ENCODE measurements at regions not wholly inside any gene's neighbourhood (a gene's known extent, or its start where the extent isn't known, plus 50 kb on each side); places are given as distances from the start of the nearest gene placed in this dataset.

DNA sequence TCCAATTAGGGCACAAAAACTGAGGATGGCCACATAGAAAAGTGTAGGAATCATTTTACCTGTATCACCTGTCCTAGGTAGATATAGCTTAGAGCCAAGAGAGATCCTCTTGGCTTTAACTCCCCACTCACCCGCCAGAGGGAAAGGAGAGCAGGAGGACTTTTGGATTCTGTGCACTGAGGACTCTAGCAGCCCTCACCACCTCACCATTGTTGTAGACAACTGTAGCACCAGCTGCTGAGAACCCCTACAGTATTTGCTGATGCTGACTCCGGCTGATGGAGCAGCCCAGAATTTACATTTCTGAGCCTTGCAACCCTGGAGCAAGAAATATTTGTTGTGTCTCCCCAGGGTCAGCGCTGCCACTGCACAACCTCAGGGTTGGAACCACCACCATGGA, 2044.4 kb downstream of the OLFM4 start:
- H4K20me1 ChIP-seq (ENCODE audit: control insufficient read depth, extremely low read depth, insufficient read depth, low read length) = no peaks in the 10 kb centered on the region

GRCh38 chr13:55084630-55085029, 2056.0 kb downstream of the OLFM4 start:
- TF ChIP-seq EZH2 (IDR thresholded peaks at IDR 0.05; ENCODE audit: low read length, missing control alignments) = no peak
- TF ChIP-seq, protein P1, sequence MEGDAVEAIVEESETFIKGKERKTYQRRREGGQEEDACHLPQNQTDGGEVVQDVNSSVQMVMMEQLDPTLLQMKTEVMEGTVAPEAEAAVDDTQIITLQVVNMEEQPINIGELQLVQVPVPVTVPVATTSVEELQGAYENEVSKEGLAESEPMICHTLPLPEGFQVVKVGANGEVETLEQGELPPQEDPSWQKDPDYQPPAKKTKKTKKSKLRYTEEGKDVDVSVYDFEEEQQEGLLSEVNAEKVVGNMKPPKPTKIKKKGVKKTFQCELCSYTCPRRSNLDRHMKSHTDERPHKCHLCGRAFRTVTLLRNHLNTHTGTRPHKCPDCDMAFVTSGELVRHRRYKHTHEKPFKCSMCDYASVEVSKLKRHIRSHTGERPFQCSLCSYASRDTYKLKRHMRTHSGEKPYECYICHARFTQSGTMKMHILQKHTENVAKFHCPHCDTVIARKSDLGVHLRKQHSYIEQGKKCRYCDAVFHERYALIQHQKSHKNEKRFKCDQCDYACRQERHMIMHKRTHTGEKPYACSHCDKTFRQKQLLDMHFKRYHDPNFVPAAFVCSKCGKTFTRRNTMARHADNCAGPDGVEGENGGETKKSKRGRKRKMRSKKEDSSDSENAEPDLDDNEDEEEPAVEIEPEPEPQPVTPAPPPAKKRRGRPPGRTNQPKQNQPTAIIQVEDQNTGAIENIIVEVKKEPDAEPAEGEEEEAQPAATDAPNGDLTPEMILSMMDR (conservative IDR thresholded peaks at IDR 0.05 in 1 of 2, IDR thresholded peaks at IDR 0.05 in 1 of 2; ENCODE audit: low read depth in 1 of 2, low read length in 2 of 2) = no peak
- H3K9me3 ChIP-seq (ENCODE audit: control insufficient read depth, insufficient read depth, low read depth, low read length) = no peaks in the 10 kb centered on the region
- H3K27ac ChIP-seq (ENCODE audit: insufficient read depth, low read length) = no peak overlapping the region
- no peaks in the 10 kb centered on the region for H3K4me1 ChIP-seq (ENCODE audit: control insufficient read depth, extremely low read depth, insufficient read depth, low read length)
- no peaks in the 10 kb centered on the region for H3K27me3 ChIP-seq (ENCODE audit: control insufficient read depth, insufficient read depth, low read length)
- no peaks in the 10 kb centered on the region for H3K36me3 ChIP-seq (ENCODE audit: control insufficient read depth, insufficient read depth, low read length)
- H3K4me3 ChIP-seq (replicated peaks in 1 of 4; ENCODE audit: control extremely low read depth in 1 of 4, insufficient read depth in 1 of 4, low read depth in 3 of 4, low read length in 4 of 4) = no peak overlapping the region
- H3K9ac ChIP-seq (ENCODE audit: insufficient read depth, low read length) = no peak overlapping the region
- DNase-seq (ENCODE audit: low read depth in 2 of 2) = no peak
- no peak overlapping the region for H3K4me2 ChIP-seq (ENCODE audit: extremely low read depth, insufficient read depth, low read length)
- no peaks in the 10 kb centered on the region for H3K79me2 ChIP-seq (ENCODE audit: control insufficient read depth, insufficient read depth, low read length)
- no peaks in the 10 kb centered on the region for H4K20me1 ChIP-seq (ENCODE audit: control insufficient read depth, extremely low read depth, insufficient read depth, low read length)
- H2AFZ ChIP-seq (ENCODE audit: low read length) = no peak overlapping the region

More for the DNA sequence above, 2044.4 kb downstream of the OLFM4 start:
- no peak for DNase-seq (ENCODE audit: low read depth in 2 of 2)
- H2AFZ ChIP-seq (ENCODE audit: low read length) = no peak overlapping the region
- H3K79me2 ChIP-seq (ENCODE audit: control insufficient read depth, insufficient read depth, low read length) = no peaks in the 10 kb centered on the region
- no peak overlapping the region for H3K27ac ChIP-seq (ENCODE audit: insufficient read depth, low read length)
- H3K36me3 ChIP-seq (ENCODE audit: control insufficient read depth, insufficient read depth, low read length) = no peaks in the 10 kb centered on the region
- no peaks in the 10 kb centered on the region for H3K27me3 ChIP-seq (ENCODE audit: control insufficient read depth, insufficient read depth, low read length)
- TF ChIP-seq, protein P1 (conservative IDR thresholded peaks at IDR 0.05 in 1 of 2, IDR thresholded peaks at IDR 0.05 in 1 of 2; ENCODE audit: low read depth in 1 of 2, low read length in 2 of 2) = no peak
- no peak for TF ChIP-seq EZH2 (IDR thresholded peaks at IDR 0.05; ENCODE audit: low read length, missing control alignments)
- no peak overlapping the region for H3K9ac ChIP-seq (ENCODE audit: insufficient read depth, low read length)
- H3K4me3 ChIP-seq (replicated peaks in 1 of 4; ENCODE audit: control extremely low read depth in 1 of 4, insufficient read depth in 1 of 4, low read depth in 3 of 4, low read length in 4 of 4) = no peak overlapping the region
- H3K4me2 ChIP-seq (ENCODE audit: extremely low read depth, insufficient read depth, low read length) = no peak overlapping the region
- no peaks in the 10 kb centered on the region for H3K4me1 ChIP-seq (ENCODE audit: control insufficient read depth, extremely low read depth, insufficient read depth, low read length)
- no peaks in the 10 kb centered on the region for H3K9me3 ChIP-seq (ENCODE audit: control insufficient read depth, insufficient read depth, low read depth, low read length)

GRCh38 chr13:55087085-55087484, 2053.6 kb upstream of the PRR20A start:
- H3K4me3 ChIP-seq (replicated peaks in 1 of 4; ENCODE audit: control extremely low read depth in 1 of 4, insufficient read depth in 1 of 4, low read depth in 3 of 4, low read length in 4 of 4) = no peak overlapping the region
- DNase-seq (ENCODE audit: low read depth in 2 of 2) = no peak
- no peaks in the 10 kb centered on the region for H3K79me2 ChIP-seq (ENCODE audit: control insufficient read depth, insufficient read depth, low read length)
- H3K9ac ChIP-seq (ENCODE audit: insufficient read depth, low read length) = no peak overlapping the region
- no peak overlapping the region for H3K27ac ChIP-seq (ENCODE audit: insufficient read depth, low read length)
- no peak overlapping the region for H3K4me2 ChIP-seq (ENCODE audit: extremely low read depth, insufficient read depth, low read length)
- H4K20me1 ChIP-seq (ENCODE audit: control insufficient read depth, extremely low read depth, insufficient read depth, low read length) = no peaks in the 10 kb centered on the region
- no peaks in the 10 kb centered on the region for H3K4me1 ChIP-seq (ENCODE audit: control insufficient read depth, extremely low read depth, insufficient read depth, low read length)
- H2AFZ ChIP-seq (ENCODE audit: low read length) = no peak overlapping the region
- H3K36me3 ChIP-seq (ENCODE audit: control insufficient read depth, insufficient read depth, low read length) = no peaks in the 10 kb centered on the region
- TF ChIP-seq EZH2 (IDR thresholded peaks at IDR 0.05; ENCODE audit: low read length, missing control alignments) = no peak
- TF ChIP-seq, protein P1 (conservative IDR thresholded peaks at IDR 0.05 in 1 of 2, IDR thresholded peaks at IDR 0.05 in 1 of 2; ENCODE audit: low read depth in 1 of 2, low read length in 2 of 2) = no peak
- no peaks in the 10 kb centered on the region for H3K9me3 ChIP-seq (ENCODE audit: control insufficient read depth, insufficient read depth, low read depth, low read length)
- no peaks in the 10 kb centered on the region for H3K27me3 ChIP-seq (ENCODE audit: control insufficient read depth, insufficient read depth, low read length)
